ENCODE measurements at regions not wholly inside any gene's neighbourhood (a gene's known extent, or its start where the extent isn't known, plus 50 kb on each side); places are given as distances from the start of the nearest gene placed in this dataset.

- Histone ChIP-seq H3K27me3 (ENCODE audit: control insufficient read depth, insufficient read depth, low read length) (no peaks in the 10 kb centered on the region), H3K56ac (ENCODE audit: extremely low read depth, insufficient read depth, low read length) (no peak overlapping the region), H3K14ac (replicated peaks; ENCODE audit: low read depth, low read length) (no peak overlapping the region), H3K9me3 (ENCODE audit: control insufficient read depth, insufficient read depth, low read length) (no peaks in the 10 kb centered on the region), H2BK120ac (ENCODE audit: low read depth, low read length) (no peak overlapping the region), H4K91ac (ENCODE audit: insufficient read depth, low read depth, low read length) (no peak overlapping the region), H3K4me1 (ENCODE audit: control insufficient read depth, insufficient read depth, low read length) (no peaks in the 10 kb centered on the region; the same call in 1 of the 2 replicates), H3K9ac (ENCODE audit: low read depth, low read length) (no peak overlapping the region), H3K23ac (ENCODE audit: low read depth, low read length) (no peak overlapping the region), H3K4me2 (ENCODE audit: low read depth, low read length) (no peak overlapping the region), H2BK5ac (ENCODE audit: low read depth, low read length, poor library complexity, severe bottlenecking) (no peak overlapping the region), H3K4ac (ENCODE audit: low read depth, low read length) (no peak overlapping the region), H4K20me1 (ENCODE audit: insufficient read depth, low read length) (no peaks in the 10 kb centered on the region), H2AFZ (replicated peaks; ENCODE audit: low read length, poor library complexity) (no peak overlapping the region), H2AK5ac (ENCODE audit: low read depth, low read length) (no peak overlapping the region), H2BK15ac (ENCODE audit: low read depth, low read length) (0 out of 3 replicates have a peak overlapping the region, but pooled peaks have one; percentile 10), H3K27ac (ENCODE audit: insufficient read depth, low read length) (no peak overlapping the region), H2BK20ac (ENCODE audit: low read depth, low read length) (0 out of 2 replicates have a peak overlapping the region, but pooled peaks have one; percentile 60), H4K5ac (ENCODE audit: low read depth, low read length) (no peak overlapping the region), H2AK9ac (replicated peaks; ENCODE audit: low read depth, low read length, poor library complexity) (no peak overlapping the region), H3K79me1 (ENCODE audit: low read depth in 1 of 2, low read length in 2 of 2) (no peaks in the 10 kb centered on the region), H4K8ac (ENCODE audit: low read depth in 2 of 2, low read length in 2 of 2) (peak overlapping the region in 1 of 2 experiments; percentile 49; a peak in 1 of 4 replicates), H3K4me3 (ENCODE audit: insufficient read depth, low read depth, low read length) (no peak overlapping the region), H3K9me1 (ENCODE audit: insufficient read depth, low read length) (no peaks in the 10 kb centered on the region), H3K18ac (ENCODE audit: low read depth, low read length) (no peak overlapping the region), H3K36me3 (ENCODE audit: control insufficient read depth, insufficient read depth, low read length) (no peaks in the 10 kb centered on the region)
- CTCF ChIA-PET: no interaction called here
- intact Hi-C loops (cut with micrococcal nuclease): no loop called here
- in situ Hi-C loops (cut with MboI; ENCODE audit: low sequenced_read_pairs): loop anchor here (25.0 kb wide), 1 partner anchor 1170 kb away; the partner anchor contains the start of genes CHD9 and CHD9NB
- 77% methylated on average over 7 of the region's 11 CpGs; no CpG with 5 or more reads in 1 of the 2 experiments for WGBS, 2 experiments (ENCODE audit: extremely low coverage in 2 of 2, insufficient read length in 1 of 2)
- BruUV-seq (replicated peaks): no TSS peak
- dilution Hi-C loops (cut with HindIII; ENCODE audit: low sequenced_read_pairs, unreplicated experiment): no loop called here
- no peak for ATAC-seq (ENCODE audit: low read depth)
- POLR2A ChIA-PET (ENCODE audit: unreplicated experiment): no interaction called here
- TF ChIP-seq, protein P1, sequence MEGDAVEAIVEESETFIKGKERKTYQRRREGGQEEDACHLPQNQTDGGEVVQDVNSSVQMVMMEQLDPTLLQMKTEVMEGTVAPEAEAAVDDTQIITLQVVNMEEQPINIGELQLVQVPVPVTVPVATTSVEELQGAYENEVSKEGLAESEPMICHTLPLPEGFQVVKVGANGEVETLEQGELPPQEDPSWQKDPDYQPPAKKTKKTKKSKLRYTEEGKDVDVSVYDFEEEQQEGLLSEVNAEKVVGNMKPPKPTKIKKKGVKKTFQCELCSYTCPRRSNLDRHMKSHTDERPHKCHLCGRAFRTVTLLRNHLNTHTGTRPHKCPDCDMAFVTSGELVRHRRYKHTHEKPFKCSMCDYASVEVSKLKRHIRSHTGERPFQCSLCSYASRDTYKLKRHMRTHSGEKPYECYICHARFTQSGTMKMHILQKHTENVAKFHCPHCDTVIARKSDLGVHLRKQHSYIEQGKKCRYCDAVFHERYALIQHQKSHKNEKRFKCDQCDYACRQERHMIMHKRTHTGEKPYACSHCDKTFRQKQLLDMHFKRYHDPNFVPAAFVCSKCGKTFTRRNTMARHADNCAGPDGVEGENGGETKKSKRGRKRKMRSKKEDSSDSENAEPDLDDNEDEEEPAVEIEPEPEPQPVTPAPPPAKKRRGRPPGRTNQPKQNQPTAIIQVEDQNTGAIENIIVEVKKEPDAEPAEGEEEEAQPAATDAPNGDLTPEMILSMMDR (conservative IDR thresholded peaks at IDR 0.05; ENCODE audit: low read depth, low read length): no peak
- TF ChIP-seq MAZ (IDR thresholded peaks at IDR 0.05; ENCODE audit: borderline replicate concordance, low read depth, low read length) (no peak), RFX5 (IDR thresholded peaks at IDR 0.05; ENCODE audit: low read depth, low read length) (no peak), MXI1 (IDR thresholded peaks at IDR 0.05; ENCODE audit: borderline replicate concordance, low read depth, low read length) (no peak), CHD1 (IDR thresholded peaks at IDR 0.05; ENCODE audit: low read depth, low read length) (no peak), MAFK (IDR thresholded peaks at IDR 0.05; ENCODE audit: low read depth, low read length) (no peak), BHLHE40 (IDR thresholded peaks at IDR 0.05; ENCODE audit: low read depth, low read length) (no peak), FOS (IDR thresholded peaks at IDR 0.05; ENCODE audit: low read depth, low read length) (no peak), SMC3 (IDR thresholded peaks at IDR 0.05; ENCODE audit: low read depth, low read length) (no peak), NFE2L2 (IDR thresholded peaks at IDR 0.05; ENCODE audit: low read depth, low read length) (no peak)
- no peak for DNase-seq
These were observed 654.5 kb downstream of the TOX3 start for GRCh38 chr16:51892293-51893007.

Measured in IMR-90 (cell line).